Skin epidermis (tissue), 12 donors: ENCODE measurements at regions not wholly inside any gene's neighbourhood (a gene's known extent, or its start where the extent isn't known, plus 50 kb on each side); places are given as distances from the start of the nearest gene placed in this dataset.
"Not testable (repeated sequence)": the region's sequence is repeated elsewhere in the genome, so short reads cannot be mapped to it uniquely, and the experiment has no call there.

Source experiments
- H3K27ac ChIP-seq, 21 experiments: fragments of 200-600 bp; sonication (generic) in 11 of 21; one replicate each; pipeline ENCODE4 v1.5.0; 2020; ENCODE audit warnings: mild to moderate bottlenecking in 3 of 21, inconsistent platforms in 2 of 21, moderate library complexity in 2 of 21
- H3K4me3 ChIP-seq, 7 experiments: fragments of 200-600 bp; sonication (generic) in 2 of 7; one replicate each; pipeline ENCODE4 v1.5.0; 2020; ENCODE audit warnings: inconsistent platforms in 2 of 7, mild to moderate bottlenecking in 2 of 7, moderate library complexity in 1 of 7

- Histone ChIP-seq H3K27ac (no peak overlapping the region), H3K4me3 (no peak overlapping the region)
These were observed 165.5 kb downstream of the MEX3B start for GRCh38 chr15:81880314-81880713.

- H3K27ac ChIP-seq, H3K4me3 ChIP-seq: not testable (repeated sequence)
These were observed 170.1 kb downstream of the MEX3B start for GRCh38 chr15:81875717-81876116.

- peak overlapping the region in 1 of 7 experiments; percentile 28 for H3K4me3 ChIP-seq
- not testable (repeated sequence) for H3K27ac ChIP-seq
These were observed 175.1 kb downstream of the MEX3B start for GRCh38 chr15:81870746-81871106.

- not testable (repeated sequence) for H3K27ac ChIP-seq
- peak overlapping the region in 2 of 7 experiments; percentile 9 to 28 for H3K4me3 ChIP-seq
These were observed 175.6 kb downstream of the MEX3B start for GRCh38 chr15:81870062-81870745.

GRCh38 chr15:81869161-81869954 is 176.5 kb downstream of the MEX3B start:
- Histone ChIP-seq H3K27ac (no peak overlapping the region), H3K4me3 (no peak overlapping the region)

GRCh38 chr15:81865850-81866537 is 179.8 kb downstream of the MEX3B start:
- H3K27ac ChIP-seq = no peak overlapping the region
- H3K4me3 ChIP-seq = no peak overlapping the region

- H3K4me3 ChIP-seq = no peak overlapping the region
- H3K27ac ChIP-seq = no peak overlapping the region
These were observed 182.7 kb downstream of the MEX3B start for GRCh38 chr15:81863162-81863561.

- Histone ChIP-seq H3K27ac (no peak overlapping the region), H3K4me3 (no peak overlapping the region)
These were observed 185.9 kb downstream of the MEX3B start for GRCh38 chr15:81859737-81860516.

GRCh38 chr15:81858586-81858985 is 187.2 kb downstream of the MEX3B start:
- Histone ChIP-seq H3K27ac (no peak overlapping the region), H3K4me3 (no peak overlapping the region)

GRCh38 chr15:81858136-81858535 is 187.7 kb downstream of the MEX3B start:
- Histone ChIP-seq H3K27ac (no peak overlapping the region), H3K4me3 (no peak overlapping the region)

GRCh38 chr15:81856634-81857026 is 189.2 kb downstream of the MEX3B start:
- Histone ChIP-seq H3K27ac (no peak overlapping the region), H3K4me3 (no peak overlapping the region)

- Histone ChIP-seq H3K27ac (no peak overlapping the region), H3K4me3 (no peak overlapping the region)
These were observed 189.7 kb downstream of the MEX3B start for GRCh38 chr15:81856001-81856633.

- no peak overlapping the region for H3K4me3 ChIP-seq
- no peak overlapping the region for H3K27ac ChIP-seq
These were observed 192.6 kb downstream of the MEX3B start for GRCh38 chr15:81853150-81853748.

- no peak overlapping the region for H3K4me3 ChIP-seq
- H3K27ac ChIP-seq = no peak overlapping the region
These were observed 193.2 kb downstream of the MEX3B start for GRCh38 chr15:81852411-81853149.

GRCh38 chr15:81851757-81852156 is 194.1 kb downstream of the MEX3B start:
- no peak overlapping the region for H3K4me3 ChIP-seq

GRCh38 chr15:81851325-81851724 is 194.5 kb downstream of the MEX3B start:
- Histone ChIP-seq H3K27ac (no peak overlapping the region), H3K4me3 (no peak overlapping the region)

More at GRCh38 chr15:81851757-81852156, 194.1 kb downstream of the MEX3B start:
- H3K27ac ChIP-seq = no peak overlapping the region

- no peak overlapping the region for H3K4me3 ChIP-seq
- H3K27ac ChIP-seq = no peak overlapping the region
These were observed 196.5 kb downstream of the MEX3B start for GRCh38 chr15:81849289-81849688.

- Histone ChIP-seq H3K4me3 (no peak overlapping the region), H3K27ac (no peak overlapping the region)
These were observed 197.1 kb downstream of the MEX3B start for GRCh38 chr15:81848701-81849100.
